ENCODE measurements at regions not wholly inside any gene's neighbourhood (a gene's known extent, or its start where the extent isn't known, plus 50 kb on each side); places are given as distances from the start of the nearest gene placed in this dataset.
"Not testable (repeated sequence)": the region's sequence is repeated elsewhere in the genome, so short reads cannot be mapped to it uniquely, and the experiment has no call there.

DNA sequence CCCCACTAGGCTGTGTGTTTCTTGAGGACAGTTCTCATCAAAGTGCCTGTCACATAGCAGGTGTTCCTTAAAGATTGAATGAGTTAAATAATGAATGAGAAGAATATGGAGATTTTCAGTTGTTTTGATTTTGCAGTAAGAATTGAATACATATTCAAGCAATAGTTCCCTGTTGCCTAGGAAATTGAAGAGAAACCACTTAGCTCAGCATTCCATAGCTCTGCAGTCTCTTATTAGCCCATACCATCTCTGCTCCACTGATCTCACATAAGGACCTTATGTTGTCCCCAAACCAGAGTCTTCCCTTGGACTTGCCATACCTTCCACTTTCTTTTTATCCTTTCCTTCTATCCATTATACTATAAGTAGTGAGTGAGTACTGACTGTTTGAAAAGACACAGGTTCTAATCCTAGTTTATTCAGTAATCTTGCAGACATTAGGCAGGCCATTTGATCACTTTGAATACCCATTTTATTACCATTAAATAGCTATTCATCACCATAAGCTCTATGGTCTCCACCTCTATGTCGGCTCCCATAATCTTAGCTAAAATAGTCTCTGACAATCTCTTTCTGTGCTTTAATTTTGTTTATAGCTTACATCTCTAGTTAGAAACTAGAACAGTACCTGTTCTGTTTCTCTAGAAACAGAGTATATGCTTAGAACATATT is 1059.6 kb upstream of the SLIT2 start:
- no peaks in the 10 kb centered on the region for H3K36me3 Mint-ChIP-seq
- DNase-seq, result no peak
- ChIA-PET CTCF (ENCODE audit: partially characterized antibody) (no interaction called here), POLR2A (ENCODE audit: partially characterized antibody) (no interaction called here)
- H3K4me1 Mint-ChIP-seq, result no peaks in the 10 kb centered on the region
- Histone ChIP-seq H3K9me3 (ENCODE audit: control insufficient read depth in 1 of 2, low read length in 2 of 2) (no peaks in the 10 kb centered on the region), H3K27ac (ENCODE audit: low read depth, low read length) (no peak overlapping the region), H3K27me3 (ENCODE audit: insufficient read depth, low read length) (no peaks in the 10 kb centered on the region), H3K4me3 (ENCODE audit: low read length in 2 of 2) (no peak overlapping the region), H3K4me1 (ENCODE audit: insufficient read depth, low read length) (no peaks in the 10 kb centered on the region), H3K36me3 (ENCODE audit: insufficient read depth, low read length) (no peaks in the 10 kb centered on the region)
- intact Hi-C loops (cut with micrococcal nuclease), result no loop called here
- peaks cover 0 to 12% (median 3%) of the 10 kb centered on the region in 8 donors for H3K9me3 Mint-ChIP-seq
- H3K27ac Mint-ChIP-seq, result no peak overlapping the region
- no peak overlapping the region for H3K4me3 Mint-ChIP-seq
- no peaks in the 10 kb centered on the region for H3K27me3 Mint-ChIP-seq

DNA sequence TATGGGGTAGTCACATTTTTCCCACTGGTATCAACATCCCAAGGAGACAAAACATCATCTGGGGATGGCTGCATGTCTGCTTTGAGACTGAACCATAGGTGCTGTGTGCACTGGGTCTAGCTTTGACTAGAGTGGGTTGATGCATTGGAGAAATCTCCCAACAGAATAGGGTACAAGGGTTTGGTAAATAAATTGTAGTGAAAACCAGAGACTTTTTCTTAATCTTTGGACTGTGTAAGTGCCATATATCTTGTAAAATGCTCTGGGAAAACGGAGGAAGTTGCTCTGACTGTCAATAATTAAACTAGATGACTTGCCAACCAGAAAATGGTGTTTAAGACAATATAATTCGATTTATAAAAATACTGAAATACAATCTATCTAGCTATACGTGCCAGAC is 1064.0 kb upstream of the SLIT2 start:
- DNase-seq, result no peak
- ChIA-PET POLR2A (ENCODE audit: partially characterized antibody) (no interaction called here), CTCF (ENCODE audit: partially characterized antibody) (no interaction called here)
- Mint-ChIP-seq H3K4me3 (no peak overlapping the region), H3K9me3 (peaks cover 0 to 21% (median 5%) of the 10 kb centered on the region in 8 donors), H3K27me3 (no peaks in the 10 kb centered on the region), H3K27ac (no peak overlapping the region), H3K36me3 (no peaks in the 10 kb centered on the region), H3K4me1 (no peaks in the 10 kb centered on the region)
- Histone ChIP-seq H3K4me1 (ENCODE audit: insufficient read depth, low read length) (no peaks in the 10 kb centered on the region), H3K36me3 (ENCODE audit: insufficient read depth, low read length) (no peaks in the 10 kb centered on the region), H3K27ac (ENCODE audit: low read depth, low read length) (no peak overlapping the region), H3K4me3 (ENCODE audit: low read length in 2 of 2) (no peak overlapping the region), H3K27me3 (ENCODE audit: insufficient read depth, low read length) (no peaks in the 10 kb centered on the region), H3K9me3 (ENCODE audit: control insufficient read depth in 1 of 2, low read length in 2 of 2) (no peaks in the 10 kb centered on the region)
- intact Hi-C loops (cut with micrococcal nuclease), result no loop called here

DNA sequence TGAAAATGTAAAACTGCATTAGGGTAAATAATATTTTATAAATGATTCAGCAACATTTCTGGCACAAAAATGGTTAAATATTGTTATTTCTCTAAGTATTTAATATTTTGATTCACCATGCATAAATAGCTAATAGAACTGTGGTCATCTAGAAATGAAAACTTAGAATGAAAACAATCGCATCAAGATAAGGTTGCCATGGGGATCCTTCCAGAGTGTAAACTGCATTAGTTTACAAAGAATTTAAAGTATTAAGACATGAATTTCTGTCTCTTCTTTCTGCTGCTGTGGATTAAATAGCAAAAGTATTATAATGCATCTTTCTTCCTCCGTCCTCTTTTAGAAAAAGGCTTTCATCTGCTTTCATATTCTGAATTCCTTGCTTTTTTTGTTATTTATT is 1064.6 kb upstream of the SLIT2 start:
- Mint-ChIP-seq H3K9me3 (peaks cover 0 to 21% (median 5%) of the 10 kb centered on the region in 8 donors), H3K27ac (no peak overlapping the region), H3K27me3 (no peaks in the 10 kb centered on the region), H3K4me3 (no peak overlapping the region), H3K4me1 (no peaks in the 10 kb centered on the region), H3K36me3 (no peaks in the 10 kb centered on the region)
- intact Hi-C loops (cut with micrococcal nuclease), result no loop called here
- Histone ChIP-seq H3K9me3 (ENCODE audit: control insufficient read depth in 1 of 2, low read length in 2 of 2) (no peaks in the 10 kb centered on the region), H3K4me1 (ENCODE audit: insufficient read depth, low read length) (no peaks in the 10 kb centered on the region), H3K27ac (ENCODE audit: low read depth, low read length) (no peak overlapping the region), H3K36me3 (ENCODE audit: insufficient read depth, low read length) (no peaks in the 10 kb centered on the region), H3K4me3 (ENCODE audit: low read length in 2 of 2) (no peak overlapping the region), H3K27me3 (ENCODE audit: insufficient read depth, low read length) (no peaks in the 10 kb centered on the region)
- POLR2A ChIA-PET (ENCODE audit: partially characterized antibody), result no interaction called here
- DNase-seq, result no peak
- CTCF ChIA-PET (ENCODE audit: partially characterized antibody), result no interaction called here

DNA sequence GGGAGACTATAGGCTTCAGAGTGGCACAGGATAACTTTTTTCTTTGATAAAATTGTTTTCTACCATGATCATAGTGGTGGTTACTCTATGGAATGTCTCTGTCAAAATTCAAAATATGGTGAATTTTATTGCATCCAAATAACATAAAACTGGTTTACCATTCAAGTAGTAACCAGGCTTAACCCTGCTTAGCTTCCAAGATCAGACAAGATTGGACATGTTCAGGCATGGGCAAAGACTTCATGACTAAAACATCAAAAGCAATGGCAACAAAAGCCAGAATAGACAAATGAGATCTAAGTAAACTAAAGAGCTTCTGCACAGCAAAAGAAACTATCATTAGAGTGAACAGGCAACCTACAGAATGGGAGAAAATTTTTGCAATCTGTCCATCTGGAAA is 1070.1 kb upstream of the SLIT2 start:
- H3K36me3 ChIP-seq (ENCODE audit: insufficient read depth, low read length); H3K4me1 Mint-ChIP-seq; H3K27ac ChIP-seq (ENCODE audit: low read depth, low read length); H3K27ac Mint-ChIP-seq; H3K4me1 ChIP-seq (ENCODE audit: insufficient read depth, low read length); intact Hi-C loops (cut with micrococcal nuclease); H3K27me3 ChIP-seq (ENCODE audit: insufficient read depth, low read length); H3K4me3 ChIP-seq (ENCODE audit: low read length in 2 of 2); H3K27me3 Mint-ChIP-seq; H3K36me3 Mint-ChIP-seq; DNase-seq; CTCF ChIA-PET (ENCODE audit: partially characterized antibody); POLR2A ChIA-PET (ENCODE audit: partially characterized antibody); H3K4me3 Mint-ChIP-seq; H3K9me3 ChIP-seq (ENCODE audit: control insufficient read depth in 1 of 2, low read length in 2 of 2): not testable (repeated sequence)
- peaks cover 3 to 29% (median 7%) of the 10 kb centered on the region in 8 donors for H3K9me3 Mint-ChIP-seq

DNA sequence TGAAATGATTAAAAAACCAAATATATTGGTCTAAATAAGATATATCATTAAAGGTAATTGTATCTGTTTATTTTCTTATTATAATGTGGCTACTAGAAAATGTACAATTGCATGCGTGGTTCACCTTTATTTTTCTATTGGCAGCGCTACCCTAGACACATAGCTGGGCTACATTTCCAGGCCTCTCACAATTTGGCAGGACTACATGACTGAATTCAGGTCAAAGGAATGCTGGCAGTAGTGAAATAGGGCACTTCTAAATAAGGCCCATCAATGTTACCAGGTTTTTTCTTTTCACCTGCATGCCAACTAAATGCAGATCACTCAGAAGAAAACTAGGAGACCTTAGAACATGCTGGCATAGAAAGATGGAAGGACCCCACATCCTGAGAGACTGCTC is 1072.9 kb upstream of the SLIT2 start:
- no peaks in the 10 kb centered on the region for H3K4me1 Mint-ChIP-seq
- no peaks in the 10 kb centered on the region for H3K36me3 Mint-ChIP-seq
- Histone ChIP-seq H3K36me3 (ENCODE audit: insufficient read depth, low read length) (no peaks in the 10 kb centered on the region), H3K27me3 (ENCODE audit: insufficient read depth, low read length) (no peaks in the 10 kb centered on the region), H3K9me3 (ENCODE audit: control insufficient read depth in 1 of 2, low read length in 2 of 2) (peaks cover 0 to 3% of the 10 kb centered on the region in 2 donors), H3K4me3 (ENCODE audit: low read length in 2 of 2) (no peak overlapping the region), H3K4me1 (ENCODE audit: insufficient read depth, low read length) (no peaks in the 10 kb centered on the region), H3K27ac (ENCODE audit: low read depth, low read length) (no peak overlapping the region)
- H3K27ac Mint-ChIP-seq, result no peak overlapping the region
- ChIA-PET POLR2A (ENCODE audit: partially characterized antibody) (no interaction called here), CTCF (ENCODE audit: partially characterized antibody) (no interaction called here)
- intact Hi-C loops (cut with micrococcal nuclease), result no loop called here
- H3K9me3 Mint-ChIP-seq, result peaks cover 0 to 21% (median 6%) of the 10 kb centered on the region in 8 donors
- no peaks in the 10 kb centered on the region for H3K27me3 Mint-ChIP-seq
- no peak overlapping the region for H3K4me3 Mint-ChIP-seq
- DNase-seq, result no peak

DNA sequence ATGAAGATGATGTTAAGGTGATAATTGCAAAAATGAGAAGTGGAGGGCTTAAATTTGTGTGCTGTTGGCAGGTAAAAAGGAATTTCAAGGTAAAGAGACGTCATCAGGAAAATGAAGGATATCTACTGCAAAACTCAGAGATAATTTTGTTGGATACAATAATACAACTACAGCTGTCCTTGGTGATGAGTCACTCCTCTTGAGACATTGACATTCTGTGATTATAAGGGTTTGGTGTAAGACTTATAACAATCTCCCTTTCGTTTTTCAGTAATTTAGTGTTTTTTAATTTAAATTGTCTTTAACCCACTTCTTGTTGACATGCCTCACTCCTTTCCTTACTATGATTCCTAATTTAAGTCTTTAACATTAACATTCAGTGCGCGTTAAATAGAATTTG is 1074.1 kb upstream of the SLIT2 start:
- H3K9me3 Mint-ChIP-seq, result peaks cover 0 to 24% (median 6%) of the 10 kb centered on the region in 8 donors
- H3K27ac ChIP-seq (ENCODE audit: low read depth, low read length), result no peak overlapping the region
- H3K36me3 Mint-ChIP-seq, result no peaks in the 10 kb centered on the region
- no peak overlapping the region for H3K4me3 ChIP-seq (ENCODE audit: low read length in 2 of 2)
- no peak overlapping the region for H3K4me3 Mint-ChIP-seq
- no peaks in the 10 kb centered on the region for H3K27me3 ChIP-seq (ENCODE audit: insufficient read depth, low read length)
- intact Hi-C loops (cut with micrococcal nuclease), result no loop called here
- H3K27ac Mint-ChIP-seq, result no peak overlapping the region
- H3K9me3 ChIP-seq (ENCODE audit: control insufficient read depth in 1 of 2, low read length in 2 of 2), result peaks cover 0 to 3% of the 10 kb centered on the region in 2 donors
- DNase-seq, result no peak
- no peaks in the 10 kb centered on the region for H3K4me1 ChIP-seq (ENCODE audit: insufficient read depth, low read length)
- H3K4me1 Mint-ChIP-seq, result no peaks in the 10 kb centered on the region
- CTCF ChIA-PET (ENCODE audit: partially characterized antibody), result no interaction called here
- no peaks in the 10 kb centered on the region for H3K36me3 ChIP-seq (ENCODE audit: insufficient read depth, low read length)
- H3K27me3 Mint-ChIP-seq, result no peaks in the 10 kb centered on the region
- POLR2A ChIA-PET (ENCODE audit: partially characterized antibody), result no interaction called here

DNA sequence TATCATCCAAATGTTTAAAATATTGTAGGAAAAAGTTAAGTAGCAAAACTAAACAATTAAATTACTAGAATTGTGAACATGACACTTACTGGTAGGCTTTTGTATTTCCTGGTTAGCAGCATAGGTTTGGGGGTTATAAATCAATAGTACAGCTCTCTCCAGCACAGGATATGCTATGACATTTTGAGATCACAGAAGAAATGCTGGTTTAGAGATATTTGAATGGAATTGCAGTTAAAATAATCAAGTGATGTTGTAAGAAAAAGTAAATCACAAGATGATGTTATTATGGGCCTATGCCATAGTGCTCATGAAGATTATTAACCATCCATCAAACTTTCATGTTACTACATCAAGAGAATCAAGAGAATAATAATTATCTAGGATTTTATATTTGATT is 1079.9 kb upstream of the SLIT2 start:
- Mint-ChIP-seq H3K36me3 (no peaks in the 10 kb centered on the region), H3K4me1 (no peaks in the 10 kb centered on the region), H3K27me3 (no peaks in the 10 kb centered on the region), H3K9me3 (peaks cover 2 to 11% (median 5%) of the 10 kb centered on the region in 8 donors), H3K27ac (no peak overlapping the region), H3K4me3 (no peak overlapping the region)
- intact Hi-C loops (cut with micrococcal nuclease), result no loop called here
- Histone ChIP-seq H3K27ac (ENCODE audit: low read depth, low read length) (no peak overlapping the region), H3K27me3 (ENCODE audit: insufficient read depth, low read length) (no peaks in the 10 kb centered on the region), H3K4me1 (ENCODE audit: insufficient read depth, low read length) (no peaks in the 10 kb centered on the region), H3K4me3 (ENCODE audit: low read length in 2 of 2) (no peak overlapping the region), H3K36me3 (ENCODE audit: insufficient read depth, low read length) (no peaks in the 10 kb centered on the region), H3K9me3 (ENCODE audit: control insufficient read depth in 1 of 2, low read length in 2 of 2) (no peaks in the 10 kb centered on the region)
- ChIA-PET POLR2A (ENCODE audit: partially characterized antibody) (no interaction called here), CTCF (ENCODE audit: partially characterized antibody) (no interaction called here)
- DNase-seq, result no peak

DNA sequence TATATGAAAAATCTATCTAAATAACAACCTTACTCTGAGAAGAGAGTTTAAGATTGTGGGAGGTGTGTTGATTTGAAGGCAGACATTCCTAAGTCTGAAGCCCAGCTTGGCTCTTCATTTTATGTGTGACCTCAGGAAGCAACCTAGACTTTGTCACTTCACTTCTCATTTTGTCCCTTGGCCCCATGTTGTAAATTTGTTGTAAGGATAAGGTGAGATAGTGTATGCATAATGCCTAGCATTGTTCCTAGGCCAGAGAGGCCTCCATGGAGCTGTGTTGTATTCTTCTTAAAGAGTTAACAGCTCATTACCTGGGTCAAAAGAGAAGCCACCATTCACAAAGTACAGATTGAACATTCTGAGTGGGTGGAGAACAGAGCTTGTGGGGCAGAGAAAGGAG is 1084.4 kb upstream of the SLIT2 start:
- Histone ChIP-seq H3K36me3 (ENCODE audit: insufficient read depth, low read length) (no peaks in the 10 kb centered on the region), H3K27ac (ENCODE audit: low read depth, low read length) (no peak overlapping the region), H3K4me1 (ENCODE audit: insufficient read depth, low read length) (no peaks in the 10 kb centered on the region), H3K9me3 (ENCODE audit: control insufficient read depth in 1 of 2, low read length in 2 of 2) (no peaks in the 10 kb centered on the region), H3K27me3 (ENCODE audit: insufficient read depth, low read length) (no peaks in the 10 kb centered on the region), H3K4me3 (ENCODE audit: low read length in 2 of 2) (no peak overlapping the region)
- DNase-seq, result no peak
- no peak overlapping the region for H3K27ac Mint-ChIP-seq
- intact Hi-C loops (cut with micrococcal nuclease), result no loop called here
- H3K4me1 Mint-ChIP-seq, result no peaks in the 10 kb centered on the region
- no peak overlapping the region for H3K4me3 Mint-ChIP-seq
- POLR2A ChIA-PET (ENCODE audit: partially characterized antibody), result no interaction called here
- CTCF ChIA-PET (ENCODE audit: partially characterized antibody), result no interaction called here
- no peaks in the 10 kb centered on the region for H3K36me3 Mint-ChIP-seq
- peaks cover 0 to 18% (median 6%) of the 10 kb centered on the region in 8 donors for H3K9me3 Mint-ChIP-seq
- no peaks in the 10 kb centered on the region for H3K27me3 Mint-ChIP-seq

All from CD4-positive, alpha-beta memory T cell (primary cell).